GM23338 (cell line): ENCODE measurements at regions not wholly inside any gene's neighbourhood (a gene's known extent, or its start where the extent isn't known, plus 50 kb on each side); places are given as distances from the start of the nearest gene placed in this dataset.

Experiments used
- ATAC-seq: fragments of 200-7000 bp; cut with Tn5 transposase; 3 replicates; pipeline ENCODE4 v1.9.1; 2020
- DNase-seq: peaks from one replicate; pipeline ENCODE4 v3.0.0-alpha.2; 2015; ENCODE audit warnings: low spot score
- H2AFZ ChIP-seq: fragments of 200-600 bp; sonication (generic); 2 replicates; pipeline ENCODE4 v1.8.0; 2016; ENCODE audit warnings: antibody characterized with exemption, mild to moderate bottlenecking, moderate library complexity
- H3F3A ChIP-seq: fragments of 200-600 bp; sonication (generic); replicated peaks from 2 replicates; pipeline ENCODE4 v1.8.0; 2017; ENCODE audit warnings: antibody characterized with exemption, mixed run types, low read depth
- H3K27ac ChIP-seq: fragments of 200-600 bp; sonication (generic); 2 replicates; pipeline ENCODE4 v1.6.1; 2016; ENCODE audit warnings: low read depth
- H3K27me3 ChIP-seq: fragments of 200-600 bp; sonication (generic); 2 replicates; pipeline ENCODE4 v1.8.0; 2016; ENCODE audit warnings: mild to moderate bottlenecking, mixed run types, moderate library complexity; ENCODE audit not compliant: insufficient read depth
- H3K36me3 ChIP-seq: fragments of 200-600 bp; sonication (generic); 2 replicates; pipeline ENCODE4 v1.8.0; 2016; ENCODE audit warnings: mild to moderate bottlenecking; ENCODE audit not compliant: insufficient read depth
- H3K4me1 ChIP-seq: fragments of 200-600 bp; sonication (generic); 2 replicates; pipeline ENCODE4 v1.8.0; 2016; ENCODE audit warnings: mild to moderate bottlenecking, moderate library complexity; ENCODE audit not compliant: insufficient read depth
- H3K4me2 ChIP-seq: fragments of 200-600 bp; sonication (generic); 2 replicates; pipeline ENCODE4 v1.7.1; 2017; ENCODE audit warnings: mixed run types
- H3K4me3 ChIP-seq: fragments of 200-600 bp; sonication (generic); 2 replicates; pipeline ENCODE4 v1.6.1; 2016; ENCODE audit warnings: mixed run types
- H3K79me2 ChIP-seq: fragments of 200-600 bp; sonication (generic); replicated peaks from 2 replicates; pipeline ENCODE4 v1.8.0; 2017; ENCODE audit warnings: mild to moderate bottlenecking; ENCODE audit not compliant: insufficient read depth
- H3K9me2 ChIP-seq: fragments of 200-600 bp; sonication (generic); 2 replicates; pipeline ENCODE4 v1.8.0; 2017; ENCODE audit not compliant: insufficient read depth
- H4K20me1 ChIP-seq: fragments of 200-600 bp; sonication (generic); replicated peaks from 2 replicates; pipeline ENCODE4 v1.8.0; 2017; ENCODE audit warnings: mild to moderate bottlenecking; ENCODE audit not compliant: insufficient read depth
- H3K27ac Mint-ChIP-seq: 2 replicates; pipeline ENCODE4 v1.8.0; 2020; ENCODE audit warnings: inconsistent platforms, mild to moderate bottlenecking, moderate library complexity, mixed read lengths
- H3K27me3 Mint-ChIP-seq: 3 replicates; pipeline ENCODE4 v1.8.0; 2022; ENCODE audit warnings: low read depth, mild to moderate bottlenecking, moderate library complexity, mixed read lengths, inconsistent platforms; ENCODE audit not compliant: insufficient read depth, poor library complexity
- H3K36me3 Mint-ChIP-seq: 3 replicates; pipeline ENCODE4 v1.8.0; 2021; ENCODE audit warnings: low read depth, mild to moderate bottlenecking, inconsistent platforms, moderate library complexity, mixed read lengths
- H3K4me1 Mint-ChIP-seq: 3 replicates; pipeline ENCODE4 v1.8.0; 2020; ENCODE audit warnings: mild to moderate bottlenecking, inconsistent platforms, mixed read lengths
- H3K4me3 Mint-ChIP-seq: 3 replicates; pipeline ENCODE4 v1.8.0; 2021; ENCODE audit warnings: moderate library complexity, mild to moderate bottlenecking, inconsistent platforms, mixed read lengths
- H3K9me3 Mint-ChIP-seq: 3 replicates; pipeline ENCODE4 v1.8.0; 2020; ENCODE audit warnings: moderate library complexity, mild to moderate bottlenecking, inconsistent platforms, mixed read lengths
- EZH2 ChIP-seq: fragments of 200-600 bp; sonication (generic); IDR thresholded peaks from one replicate; pipeline ENCODE4 v1.8.0; 2017; ENCODE audit warnings: antibody characterized with exemption, mild to moderate bottlenecking, low read depth; ENCODE audit not compliant: unreplicated experiment
- STAT1 ChIP-seq: IDR thresholded peaks from one replicate; pipeline ENCODE4 v1.6.1; 2016; ENCODE audit warnings: antibody characterized with exemption; ENCODE audit not compliant: unreplicated experiment
- ZNF114 ChIP-seq: fragments of 250-450 bp; sonication (Bioruptor Pico); IDR thresholded peaks from 2 replicates; pipeline ENCODE4 v1.5.0; 2020; ENCODE audit warnings: mild to moderate bottlenecking, moderate library complexity
- ZNF331 ChIP-seq: fragments of 250-450 bp; sonication (Bioruptor Pico); IDR thresholded peaks from 2 replicates; pipeline ENCODE4 v1.5.0; 2020; ENCODE audit warnings: low read depth, mild to moderate bottlenecking, moderate library complexity
- TF ChIP-seq, protein P1 (sequence below): fragments of 250-450 bp; sonication (Bioruptor Pico); IDR thresholded peaks from 2 replicates; pipeline ENCODE4 v1.5.0; 2020; ENCODE audit warnings: mild to moderate bottlenecking, moderate library complexity
- TF ChIP-seq, protein P2 (sequence below), 2 experiments: fragments of 200-600 bp in 1 of 2; sonication (generic) in 1 of 2; conservative IDR thresholded peaks; 2 replicates each; pipeline versions ENCODE4 v1.5.1 to v1.6.1; 2016 to 2017; ENCODE audit warnings: antibody characterized with exemption in 2 of 2, low read depth in 2 of 2, mild to moderate bottlenecking in 2 of 2, moderate library complexity in 1 of 2
- TF ChIP-seq, protein P3 (sequence below): IDR thresholded peaks from one replicate; pipeline ENCODE4 v1.6.1; 2018; ENCODE audit warnings: antibody characterized with exemption; ENCODE audit not compliant: unreplicated experiment

DNA sequence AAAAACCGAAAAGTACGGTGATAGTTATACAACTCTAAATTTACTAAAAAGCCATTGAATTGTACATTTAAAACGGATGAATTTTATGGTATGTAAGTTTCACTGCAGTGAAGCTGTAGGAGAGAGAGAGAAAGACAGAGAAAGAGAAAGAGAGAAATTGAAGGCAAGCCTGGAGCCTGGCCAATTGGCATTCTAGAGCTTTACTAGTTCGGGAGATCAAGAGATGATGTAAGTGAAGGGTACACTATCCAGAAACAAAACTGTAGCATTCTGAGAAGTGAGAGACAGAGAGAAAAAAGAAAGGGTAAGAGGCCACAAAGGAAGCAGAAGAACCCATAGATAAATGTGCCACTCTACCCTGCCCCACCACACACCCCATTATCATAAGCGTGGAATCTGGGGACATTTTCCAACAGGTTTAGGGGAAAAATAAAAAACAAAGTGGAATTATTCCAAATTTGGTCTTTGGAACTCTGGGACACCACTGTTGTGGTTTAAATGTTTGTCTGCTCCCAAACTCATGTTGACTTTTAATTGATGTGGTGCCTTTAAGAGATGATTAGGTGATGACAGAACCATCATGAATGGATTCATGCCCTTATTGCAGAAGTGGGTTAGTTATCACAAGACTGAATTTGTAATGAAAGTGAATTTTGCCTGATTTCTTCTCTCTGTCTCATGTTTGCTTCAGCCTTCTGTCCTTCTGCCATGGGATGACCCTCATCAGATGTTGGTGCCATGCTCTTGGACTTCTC lies 123.0 kb upstream of the PLS3 start:
- no peaks in the 10 kb centered on the region for H3K27me3 Mint-ChIP-seq
- no peaks in the 10 kb centered on the region for H3K36me3 Mint-ChIP-seq
- DNase-seq: no peak
- Histone ChIP-seq H3K27ac (no peak overlapping the region), H3K4me2 (no peak overlapping the region), H3K79me2 (no peaks in the 10 kb centered on the region), H3K9me2 (no peaks in the 10 kb centered on the region), H3K36me3 (no peaks in the 10 kb centered on the region), H4K20me1 (no peaks in the 10 kb centered on the region), H3F3A (no peaks in the 10 kb centered on the region), H3K27me3 (no peaks in the 10 kb centered on the region), H3K4me1 (no peaks in the 10 kb centered on the region; the same call in 1 of the 2 replicates), H3K4me3 (no peak overlapping the region), H2AFZ (no peak overlapping the region)
- TF ChIP-seq, protein P1, sequence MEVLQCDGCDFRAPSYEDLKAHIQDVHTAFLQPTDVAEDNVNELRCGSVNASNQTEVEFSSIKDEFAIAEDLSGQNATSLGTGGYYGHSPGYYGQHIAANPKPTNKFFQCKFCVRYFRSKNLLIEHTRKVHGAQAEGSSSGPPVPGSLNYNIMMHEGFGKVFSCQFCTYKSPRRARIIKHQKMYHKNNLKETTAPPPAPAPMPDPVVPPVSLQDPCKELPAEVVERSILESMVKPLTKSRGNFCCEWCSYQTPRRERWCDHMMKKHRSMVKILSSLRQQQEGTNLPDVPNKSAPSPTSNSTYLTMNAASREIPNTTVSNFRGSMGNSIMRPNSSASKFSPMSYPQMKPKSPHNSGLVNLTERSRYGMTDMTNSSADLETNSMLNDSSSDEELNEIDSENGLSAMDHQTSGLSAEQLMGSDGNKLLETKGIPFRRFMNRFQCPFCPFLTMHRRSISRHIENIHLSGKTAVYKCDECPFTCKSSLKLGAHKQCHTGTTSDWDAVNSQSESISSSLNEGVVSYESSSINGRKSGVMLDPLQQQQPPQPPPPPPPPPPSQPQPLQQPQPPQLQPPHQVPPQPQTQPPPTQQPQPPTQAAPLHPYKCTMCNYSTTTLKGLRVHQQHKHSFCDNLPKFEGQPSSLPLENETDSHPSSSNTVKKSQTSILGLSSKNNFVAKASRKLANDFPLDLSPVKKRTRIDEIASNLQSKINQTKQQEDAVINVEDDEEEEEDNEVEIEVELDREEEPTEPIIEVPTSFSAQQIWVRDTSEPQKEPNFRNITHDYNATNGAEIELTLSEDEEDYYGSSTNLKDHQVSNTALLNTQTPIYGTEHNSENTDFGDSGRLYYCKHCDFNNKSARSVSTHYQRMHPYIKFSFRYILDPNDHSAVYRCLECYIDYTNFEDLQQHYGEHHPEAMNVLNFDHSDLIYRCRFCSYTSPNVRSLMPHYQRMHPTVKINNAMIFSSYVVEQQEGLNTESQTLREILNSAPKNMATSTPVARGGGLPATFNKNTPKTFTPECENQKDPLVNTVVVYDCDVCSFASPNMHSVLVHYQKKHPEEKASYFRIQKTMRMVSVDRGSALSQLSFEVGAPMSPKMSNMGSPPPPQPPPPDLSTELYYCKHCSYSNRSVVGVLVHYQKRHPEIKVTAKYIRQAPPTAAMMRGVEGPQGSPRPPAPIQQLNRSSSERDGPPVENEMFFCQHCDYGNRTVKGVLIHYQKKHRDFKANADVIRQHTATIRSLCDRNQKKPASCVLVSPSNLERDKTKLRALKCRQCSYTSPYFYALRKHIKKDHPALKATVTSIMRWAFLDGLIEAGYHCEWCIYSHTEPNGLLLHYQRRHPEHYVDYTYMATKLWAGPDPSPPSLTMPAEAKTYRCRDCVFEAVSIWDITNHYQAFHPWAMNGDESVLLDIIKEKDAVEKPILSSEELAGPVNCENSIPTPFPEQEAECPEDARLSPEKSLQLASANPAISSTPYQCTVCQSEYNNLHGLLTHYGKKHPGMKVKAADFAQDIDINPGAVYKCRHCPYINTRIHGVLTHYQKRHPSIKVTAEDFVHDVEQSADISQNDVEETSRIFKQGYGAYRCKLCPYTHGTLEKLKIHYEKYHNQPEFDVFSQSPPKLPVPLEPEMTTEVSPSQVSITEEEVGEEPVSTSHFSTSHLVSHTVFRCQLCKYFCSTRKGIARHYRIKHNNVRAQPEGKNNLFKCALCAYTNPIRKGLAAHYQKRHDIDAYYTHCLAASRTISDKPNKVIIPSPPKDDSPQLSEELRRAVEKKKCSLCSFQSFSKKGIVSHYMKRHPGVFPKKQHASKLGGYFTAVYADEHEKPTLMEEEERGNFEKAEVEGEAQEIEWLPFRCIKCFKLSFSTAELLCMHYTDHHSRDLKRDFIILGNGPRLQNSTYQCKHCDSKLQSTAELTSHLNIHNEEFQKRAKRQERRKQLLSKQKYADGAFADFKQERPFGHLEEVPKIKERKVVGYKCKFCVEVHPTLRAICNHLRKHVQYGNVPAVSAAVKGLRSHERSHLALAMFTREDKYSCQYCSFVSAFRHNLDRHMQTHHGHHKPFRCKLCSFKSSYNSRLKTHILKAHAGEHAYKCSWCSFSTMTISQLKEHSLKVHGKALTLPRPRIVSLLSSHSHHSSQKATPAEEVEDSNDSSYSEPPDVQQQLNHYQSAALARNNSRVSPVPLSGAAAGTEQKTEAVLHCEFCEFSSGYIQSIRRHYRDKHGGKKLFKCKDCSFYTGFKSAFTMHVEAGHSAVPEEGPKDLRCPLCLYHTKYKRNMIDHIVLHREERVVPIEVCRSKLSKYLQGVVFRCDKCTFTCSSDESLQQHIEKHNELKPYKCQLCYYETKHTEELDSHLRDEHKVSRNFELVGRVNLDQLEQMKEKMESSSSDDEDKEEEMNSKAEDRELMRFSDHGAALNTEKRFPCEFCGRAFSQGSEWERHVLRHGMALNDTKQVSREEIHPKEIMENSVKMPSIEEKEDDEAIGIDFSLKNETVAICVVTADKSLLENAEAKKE (CRISPR knock-in tag): no peak
- TF ChIP-seq STAT1 (no peak), ZNF114 (CRISPR knock-in tag) (no peak), ZNF331 (CRISPR knock-in tag) (no peak)
- peaks cover 10% of the 10 kb centered on the region for H3K4me1 Mint-ChIP-seq
- H3K9me3 Mint-ChIP-seq: no peaks in the 10 kb centered on the region
- no peak overlapping the region for H3K27ac Mint-ChIP-seq
- no peak for ATAC-seq
- no peak overlapping the region for H3K4me3 Mint-ChIP-seq

DNA sequence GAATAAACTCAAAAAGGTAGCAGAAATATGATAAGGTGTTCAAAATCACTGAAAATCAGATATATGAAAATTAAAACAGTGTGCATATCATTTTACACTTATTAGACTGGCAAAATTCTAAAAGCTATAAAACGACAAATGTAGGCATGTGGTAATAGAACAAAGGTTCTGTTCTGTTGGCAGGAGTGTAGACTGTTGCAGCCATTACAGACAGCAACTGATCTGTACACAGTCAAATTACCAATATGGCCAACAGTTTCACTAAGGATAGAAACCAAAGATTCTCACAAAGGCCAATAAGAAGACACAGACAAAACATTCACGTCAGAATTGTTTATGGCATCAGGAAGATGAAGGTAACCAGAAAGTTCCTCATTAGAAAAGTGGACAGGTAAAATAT lies 112.8 kb upstream of the PLS3 start:
- DNase-seq: no peak
- H3K27ac Mint-ChIP-seq: no peak overlapping the region
- H3K9me3 Mint-ChIP-seq: no peaks in the 10 kb centered on the region
- Histone ChIP-seq H3F3A (no peaks in the 10 kb centered on the region), H3K4me1 (no peaks in the 10 kb centered on the region), H2AFZ (no peak overlapping the region), H3K4me2 (no peak overlapping the region), H3K36me3 (no peaks in the 10 kb centered on the region), H4K20me1 (no peaks in the 10 kb centered on the region), H3K4me3 (no peak overlapping the region), H3K9me2 (no peaks in the 10 kb centered on the region), H3K27ac (no peak overlapping the region), H3K27me3 (no peaks in the 10 kb centered on the region), H3K79me2 (no peaks in the 10 kb centered on the region)
- no peak for ATAC-seq
- H3K36me3 Mint-ChIP-seq: no peaks in the 10 kb centered on the region
- no peak overlapping the region for H3K4me3 Mint-ChIP-seq
- no peaks in the 10 kb centered on the region for H3K4me1 Mint-ChIP-seq
- no peaks in the 10 kb centered on the region for H3K27me3 Mint-ChIP-seq
- no peak for TF ChIP-seq ZNF331 (CRISPR knock-in tag)
- TF ChIP-seq, protein P2, sequence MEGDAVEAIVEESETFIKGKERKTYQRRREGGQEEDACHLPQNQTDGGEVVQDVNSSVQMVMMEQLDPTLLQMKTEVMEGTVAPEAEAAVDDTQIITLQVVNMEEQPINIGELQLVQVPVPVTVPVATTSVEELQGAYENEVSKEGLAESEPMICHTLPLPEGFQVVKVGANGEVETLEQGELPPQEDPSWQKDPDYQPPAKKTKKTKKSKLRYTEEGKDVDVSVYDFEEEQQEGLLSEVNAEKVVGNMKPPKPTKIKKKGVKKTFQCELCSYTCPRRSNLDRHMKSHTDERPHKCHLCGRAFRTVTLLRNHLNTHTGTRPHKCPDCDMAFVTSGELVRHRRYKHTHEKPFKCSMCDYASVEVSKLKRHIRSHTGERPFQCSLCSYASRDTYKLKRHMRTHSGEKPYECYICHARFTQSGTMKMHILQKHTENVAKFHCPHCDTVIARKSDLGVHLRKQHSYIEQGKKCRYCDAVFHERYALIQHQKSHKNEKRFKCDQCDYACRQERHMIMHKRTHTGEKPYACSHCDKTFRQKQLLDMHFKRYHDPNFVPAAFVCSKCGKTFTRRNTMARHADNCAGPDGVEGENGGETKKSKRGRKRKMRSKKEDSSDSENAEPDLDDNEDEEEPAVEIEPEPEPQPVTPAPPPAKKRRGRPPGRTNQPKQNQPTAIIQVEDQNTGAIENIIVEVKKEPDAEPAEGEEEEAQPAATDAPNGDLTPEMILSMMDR (conservative IDR thresholded peaks at IDR 0.05; ENCODE audit: low read depth in 2 of 2): no peak
- TF ChIP-seq, protein P3, sequence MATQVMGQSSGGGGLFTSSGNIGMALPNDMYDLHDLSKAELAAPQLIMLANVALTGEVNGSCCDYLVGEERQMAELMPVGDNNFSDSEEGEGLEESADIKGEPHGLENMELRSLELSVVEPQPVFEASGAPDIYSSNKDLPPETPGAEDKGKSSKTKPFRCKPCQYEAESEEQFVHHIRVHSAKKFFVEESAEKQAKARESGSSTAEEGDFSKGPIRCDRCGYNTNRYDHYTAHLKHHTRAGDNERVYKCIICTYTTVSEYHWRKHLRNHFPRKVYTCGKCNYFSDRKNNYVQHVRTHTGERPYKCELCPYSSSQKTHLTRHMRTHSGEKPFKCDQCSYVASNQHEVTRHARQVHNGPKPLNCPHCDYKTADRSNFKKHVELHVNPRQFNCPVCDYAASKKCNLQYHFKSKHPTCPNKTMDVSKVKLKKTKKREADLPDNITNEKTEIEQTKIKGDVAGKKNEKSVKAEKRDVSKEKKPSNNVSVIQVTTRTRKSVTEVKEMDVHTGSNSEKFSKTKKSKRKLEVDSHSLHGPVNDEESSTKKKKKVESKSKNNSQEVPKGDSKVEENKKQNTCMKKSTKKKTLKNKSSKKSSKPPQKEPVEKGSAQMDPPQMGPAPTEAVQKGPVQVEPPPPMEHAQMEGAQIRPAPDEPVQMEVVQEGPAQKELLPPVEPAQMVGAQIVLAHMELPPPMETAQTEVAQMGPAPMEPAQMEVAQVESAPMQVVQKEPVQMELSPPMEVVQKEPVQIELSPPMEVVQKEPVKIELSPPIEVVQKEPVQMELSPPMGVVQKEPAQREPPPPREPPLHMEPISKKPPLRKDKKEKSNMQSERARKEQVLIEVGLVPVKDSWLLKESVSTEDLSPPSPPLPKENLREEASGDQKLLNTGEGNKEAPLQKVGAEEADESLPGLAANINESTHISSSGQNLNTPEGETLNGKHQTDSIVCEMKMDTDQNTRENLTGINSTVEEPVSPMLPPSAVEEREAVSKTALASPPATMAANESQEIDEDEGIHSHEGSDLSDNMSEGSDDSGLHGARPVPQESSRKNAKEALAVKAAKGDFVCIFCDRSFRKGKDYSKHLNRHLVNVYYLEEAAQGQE: no peak
- no peak for TF ChIP-seq EZH2
